HG02759 (cell line): ENCODE measurements at regions not wholly inside any gene's neighbourhood (a gene's known extent, or its start where the extent isn't known, plus 50 kb on each side); places are given as distances from the start of the nearest gene placed in this dataset.

ENCODE experiments used
- ATAC-seq: cut with Tn5 transposase; IDR thresholded peaks from one replicate; pipeline ENCODE4 v1.9.1; 2021; ENCODE audit warnings: mild to moderate bottlenecking, moderate library complexity; ENCODE audit not compliant: unreplicated experiment

- no peak for ATAC-seq
Measured at GRCh38 chr11:31959716-31960115, 131.2 kb upstream of the RCN1 start.

- peak; percentile 90 for ATAC-seq
Measured at GRCh38 chr11:31958076-31958735, 132.7 kb upstream of the RCN1 start.

- no peak for ATAC-seq
Measured at GRCh38 chr11:31957674-31958073, 133.2 kb upstream of the RCN1 start.

- peak; percentile 37 for ATAC-seq
Measured at GRCh38 chr11:31956310-31956709, 134.6 kb upstream of the RCN1 start.

- ATAC-seq: no peak
Measured at GRCh38 chr11:31955838-31956237, 135.0 kb upstream of the RCN1 start.

- ATAC-seq: no peak
Measured at GRCh38 chr11:31953803-31954327, 137.0 kb upstream of the RCN1 start.

GRCh38 chr11:31949733-31950200, 138.6 kb upstream of the PAX6 start:
- peak; percentile 69 for ATAC-seq

- ATAC-seq: no peak
Measured at GRCh38 chr11:31947051-31947450, 135.9 kb upstream of the PAX6 start.

GRCh38 chr11:31943056-31943780, 132.1 kb upstream of the PAX6 start:
- peak; percentile 95 for ATAC-seq

GRCh38 chr11:31940371-31941037, 129.4 kb upstream of the PAX6 start:
- no peak for ATAC-seq

- no peak for ATAC-seq
Measured at GRCh38 chr11:31939004-31939403, 127.9 kb upstream of the PAX6 start.

GRCh38 chr11:31936312-31936711, 125.2 kb upstream of the PAX6 start:
- ATAC-seq: no peak

- ATAC-seq: no peak
Measured at GRCh38 chr11:31932879-31933278, 121.8 kb upstream of the PAX6 start.

GRCh38 chr11:31927982-31928381, 116.9 kb upstream of the PAX6 start:
- ATAC-seq: no peak

GRCh38 chr11:31926816-31927528, 115.8 kb upstream of the PAX6 start:
- no peak for ATAC-seq

- ATAC-seq: no peak
Measured at GRCh38 chr11:31926106-31926505, 115.0 kb upstream of the PAX6 start.

- ATAC-seq: peak; percentile 73
Measured at GRCh38 chr11:31922450-31922849, 111.3 kb upstream of the PAX6 start.

GRCh38 chr11:31921081-31921480, 110.0 kb upstream of the PAX6 start:
- ATAC-seq: no peak

GRCh38 chr11:31919175-31919574, 108.1 kb upstream of the PAX6 start:
- ATAC-seq: no peak

- no peak for ATAC-seq
Measured at GRCh38 chr11:31915867-31916266, 104.7 kb upstream of the PAX6 start.

- ATAC-seq: peak; percentile 90
Measured at GRCh38 chr11:31913985-31914384, 102.9 kb upstream of the PAX6 start.
